HAP-1 (cell line): ENCODE measurements at regions not wholly inside any gene's neighbourhood (a gene's known extent, or its start where the extent isn't known, plus 50 kb on each side); places are given as distances from the start of the nearest gene placed in this dataset.
A peak's percentile ranks its signal among the peaks of the same experiment; 100 is the strongest.
"Not testable (repeated sequence)": the region's sequence is repeated elsewhere in the genome, so short reads cannot be mapped to it uniquely, and the experiment has no call there.

Experiments used
- DNase-seq, 2 experiments: peaks; one replicate each; pipeline ENCODE4 v3.0.0-alpha.2; 2016 to 2020; ENCODE audit warnings: low spot score in 2 of 2
- H3K27me3 ChIP-seq: fragments of 250-450 bp; sonication (Bioruptor Pico); 2 replicates; pipeline ENCODE4 v1.5.1; 2020; ENCODE audit warnings: low read depth, mild to moderate bottlenecking, moderate library complexity
- H3K36me3 ChIP-seq: fragments of 250-450 bp; sonication (Bioruptor Pico); replicated peaks from 2 replicates; pipeline ENCODE4 v1.5.1; 2020; ENCODE audit warnings: mild to moderate bottlenecking
- H3K4me1 ChIP-seq: fragments of 250-450 bp; sonication (Bioruptor Pico); 2 replicates; pipeline ENCODE4 v1.5.1; 2020; ENCODE audit warnings: mild to moderate bottlenecking
- H3K4me3 ChIP-seq: fragments of 250-450 bp; sonication (Bioruptor Pico); 2 replicates; pipeline ENCODE4 v1.5.1; 2020; ENCODE audit warnings: mild to moderate bottlenecking, moderate library complexity
- H3K9me3 ChIP-seq: fragments of 250-450 bp; sonication (Bioruptor Pico); 2 replicates; pipeline ENCODE4 v1.5.1; 2020; ENCODE audit warnings: mild to moderate bottlenecking, moderate library complexity
- in situ Hi-C: fragments of 300-500 bp; cut with MboI; formaldehyde crosslinking; loops from 3 replicates; pipeline ENCODE4 v1.14.3; 2020; ENCODE audit warnings: low sequenced_read_pairs, inconsistent platforms, mixed read lengths

- Histone ChIP-seq H3K4me3 (no peak overlapping the region), H3K36me3 (no peaks in the 10 kb centered on the region), H3K9me3 (no peaks in the 10 kb centered on the region), H3K27me3 (no peaks in the 10 kb centered on the region), H3K4me1 (peaks cover 8% of the 10 kb centered on the region; the same call in 1 of the 2 replicates)
- in situ Hi-C loops: loop anchor here (25.0 kb wide), 1 partner anchor 736 kb away; no protein-coding TSS in a partner anchor
- DNase-seq: peak in 1 of 2 experiments; percentile 14
These were observed 228.6 kb upstream of the TACR3 start for GRCh38 chr4:103948244-103949018.

DNA sequence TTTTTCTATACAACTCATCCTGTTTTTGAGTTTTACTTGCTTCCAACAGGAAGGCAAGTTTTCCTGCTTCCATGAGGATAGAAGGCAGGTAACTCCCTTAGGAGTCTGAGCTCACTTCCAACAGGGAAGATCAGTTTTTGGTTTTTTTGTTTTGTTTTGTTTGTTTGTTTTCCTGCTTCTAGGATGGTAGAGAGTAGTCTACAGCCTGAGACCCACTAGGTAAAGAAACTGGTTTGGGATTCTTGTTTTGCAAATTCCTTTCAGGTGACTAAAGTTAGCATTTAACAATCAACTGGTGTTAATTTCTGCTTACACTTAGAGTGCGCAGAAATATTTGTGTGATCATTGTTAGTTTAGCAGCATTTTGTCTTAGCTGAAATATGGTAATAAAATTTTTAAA is 227.8 kb upstream of the TACR3 start:
- Histone ChIP-seq H3K4me3 (no peak overlapping the region), H3K4me1 (peaks cover 8% of the 10 kb centered on the region; the same call in 1 of the 2 replicates), H3K9me3 (no peaks in the 10 kb centered on the region), H3K27me3 (no peaks in the 10 kb centered on the region), H3K36me3 (no peaks in the 10 kb centered on the region)
- DNase-seq: no peak
- in situ Hi-C loops: loop anchor here (25.0 kb wide), 1 partner anchor 735 kb away; no protein-coding TSS in a partner anchor

- in situ Hi-C loops: loop anchor here (25.0 kb wide), 1 partner anchor 734 kb away; no protein-coding TSS in a partner anchor
- H3K27me3 ChIP-seq, DNase-seq, H3K4me3 ChIP-seq, H3K9me3 ChIP-seq, H3K4me1 ChIP-seq, H3K36me3 ChIP-seq: not testable (repeated sequence)
These were observed 227.0 kb upstream of the TACR3 start for GRCh38 chr4:103946621-103947268.

GRCh38 chr4:103938488-103938887 is 218.7 kb upstream of the TACR3 start:
- Histone ChIP-seq H3K27me3 (no peaks in the 10 kb centered on the region), H3K36me3 (no peaks in the 10 kb centered on the region), H3K4me3 (no peak overlapping the region), H3K9me3 (no peaks in the 10 kb centered on the region), H3K4me1 (no peaks in the 10 kb centered on the region)
- no peak for DNase-seq
- in situ Hi-C loops: loop anchor here (25.0 kb wide), 1 partner anchor 726 kb away; no protein-coding TSS in a partner anchor

DNA sequence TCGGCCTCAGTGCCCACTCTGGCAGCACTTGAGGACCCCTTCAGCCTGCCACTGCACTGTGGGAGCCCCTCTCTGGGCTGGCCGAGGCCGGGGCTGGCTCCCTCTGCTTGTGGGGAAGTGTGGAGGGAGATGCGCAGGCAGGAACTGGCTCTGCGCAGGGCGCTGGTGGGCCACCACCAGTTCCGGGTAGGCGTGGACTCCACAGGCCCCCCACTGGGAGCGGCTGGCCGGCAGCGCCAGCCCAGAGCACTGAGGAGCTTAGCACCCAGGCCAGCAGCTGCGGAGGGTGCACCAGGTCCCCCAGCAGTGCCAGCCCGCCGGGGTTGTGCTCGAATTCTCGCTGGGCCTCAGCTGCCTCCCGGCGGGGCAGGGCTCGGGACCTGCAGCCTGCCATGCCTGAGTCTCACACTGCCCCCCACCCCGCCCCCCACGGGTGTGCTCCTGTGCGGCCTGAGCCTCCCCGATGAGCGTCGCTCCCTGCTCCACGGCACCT is 216.9 kb upstream of the TACR3 start:
- no peaks in the 10 kb centered on the region for H3K27me3 ChIP-seq
- no peaks in the 10 kb centered on the region for H3K36me3 ChIP-seq
- H3K4me1 ChIP-seq: no peaks in the 10 kb centered on the region
- H3K9me3 ChIP-seq: no peaks in the 10 kb centered on the region
- H3K4me3 ChIP-seq: no peak overlapping the region
- DNase-seq: no peak
- in situ Hi-C loops: loop anchor here (25.0 kb wide), 1 partner anchor 724 kb away; no protein-coding TSS in a partner anchor

DNA sequence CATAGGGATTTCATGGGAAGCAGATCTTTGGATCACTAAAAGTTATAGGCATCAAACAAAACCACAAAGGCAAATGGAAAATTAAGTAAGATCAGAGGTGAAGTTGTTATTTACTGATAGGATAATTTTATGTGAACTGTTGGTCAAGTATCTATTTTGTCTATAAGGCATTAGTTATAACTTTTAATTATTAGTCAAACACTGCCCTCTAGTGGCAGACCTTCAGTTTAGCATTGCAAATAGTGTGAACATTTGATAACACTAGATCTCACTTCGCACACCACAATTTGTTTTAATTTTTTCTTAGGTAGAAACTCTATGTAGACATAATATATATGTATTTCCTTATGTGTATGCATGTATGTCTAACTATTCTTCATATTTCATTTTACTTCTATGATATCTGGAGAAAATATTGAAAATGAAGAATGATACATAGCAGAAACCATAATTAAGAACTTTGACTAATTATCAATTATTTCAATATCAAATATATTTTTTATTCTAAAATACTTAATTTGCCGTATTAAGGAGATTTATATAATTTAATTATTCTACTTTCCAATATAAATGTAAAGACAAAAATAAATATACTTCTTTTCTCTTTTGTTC is 214.5 kb upstream of the TACR3 start:
- Histone ChIP-seq H3K27me3 (no peaks in the 10 kb centered on the region), H3K4me3 (no peak overlapping the region), H3K9me3 (no peaks in the 10 kb centered on the region), H3K36me3 (no peaks in the 10 kb centered on the region), H3K4me1 (no peaks in the 10 kb centered on the region)
- in situ Hi-C loops: loop anchor here (25.0 kb wide), 1 partner anchor 722 kb away; no protein-coding TSS in a partner anchor
- DNase-seq: peak; percentile 47 to 50

- Histone ChIP-seq H3K4me1 (no peaks in the 10 kb centered on the region), H3K27me3 (peaks cover 4% of the 10 kb centered on the region; the same call in 1 of the 2 replicates), H3K9me3 (no peaks in the 10 kb centered on the region), H3K4me3 (no peak overlapping the region), H3K36me3 (no peaks in the 10 kb centered on the region)
- in situ Hi-C loops: loop anchor here (25.0 kb wide), 1 partner anchor 716 kb away; no protein-coding TSS in a partner anchor
- DNase-seq: no peak
These were observed 208.6 kb upstream of the TACR3 start for GRCh38 chr4:103928370-103928769.

DNA sequence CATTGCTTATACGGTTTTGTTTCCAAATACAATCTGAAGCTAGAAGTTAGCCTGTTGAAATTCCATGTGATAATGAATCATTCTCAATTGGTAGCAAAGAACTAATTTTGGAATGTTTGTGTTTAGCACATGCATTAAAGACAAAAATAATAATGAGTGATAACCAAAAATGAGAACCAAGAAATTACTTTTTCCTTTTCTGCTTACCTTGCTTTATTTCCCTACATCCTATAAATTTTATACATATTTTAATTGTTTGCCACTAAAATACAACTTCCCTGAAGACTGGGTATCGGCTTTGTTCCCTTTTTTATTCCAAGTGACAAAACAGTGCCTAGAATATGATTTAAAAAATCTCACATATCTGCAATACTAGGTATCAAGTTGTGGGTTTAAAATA is 203.8 kb upstream of the TACR3 start:
- peaks cover 4% of the 10 kb centered on the region; the same call in 1 of the 2 replicates for H3K27me3 ChIP-seq
- H3K4me1 ChIP-seq: no peaks in the 10 kb centered on the region
- no peak for DNase-seq
- no peaks in the 10 kb centered on the region for H3K36me3 ChIP-seq
- no peak overlapping the region for H3K4me3 ChIP-seq
- H3K9me3 ChIP-seq: no peaks in the 10 kb centered on the region
- in situ Hi-C loops: no loop called here

DNA sequence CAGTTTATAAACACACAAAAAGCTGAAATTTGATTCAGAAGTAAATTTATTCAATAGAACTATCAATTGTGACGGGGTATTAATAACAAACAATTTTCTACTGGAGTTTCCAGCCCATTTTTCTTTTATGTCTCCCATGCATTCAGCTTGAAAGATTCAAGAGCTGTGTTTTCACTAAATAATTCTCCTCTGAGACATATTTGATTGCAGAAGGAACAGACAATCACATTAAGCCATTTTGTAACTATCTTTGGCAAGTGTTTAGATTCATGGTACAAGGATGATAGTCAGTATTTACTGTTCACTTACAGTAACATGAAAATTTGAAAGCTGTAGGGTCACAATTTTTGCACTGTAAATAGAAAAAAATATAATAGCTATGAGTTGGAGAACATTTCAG is 198.4 kb upstream of the TACR3 start:
- H3K27me3 ChIP-seq: no peaks in the 10 kb centered on the region
- no peaks in the 10 kb centered on the region for H3K4me1 ChIP-seq
- no peak for DNase-seq
- no peaks in the 10 kb centered on the region for H3K36me3 ChIP-seq
- H3K4me3 ChIP-seq: no peak overlapping the region
- in situ Hi-C loops: no loop called here
- no peaks in the 10 kb centered on the region for H3K9me3 ChIP-seq

DNA sequence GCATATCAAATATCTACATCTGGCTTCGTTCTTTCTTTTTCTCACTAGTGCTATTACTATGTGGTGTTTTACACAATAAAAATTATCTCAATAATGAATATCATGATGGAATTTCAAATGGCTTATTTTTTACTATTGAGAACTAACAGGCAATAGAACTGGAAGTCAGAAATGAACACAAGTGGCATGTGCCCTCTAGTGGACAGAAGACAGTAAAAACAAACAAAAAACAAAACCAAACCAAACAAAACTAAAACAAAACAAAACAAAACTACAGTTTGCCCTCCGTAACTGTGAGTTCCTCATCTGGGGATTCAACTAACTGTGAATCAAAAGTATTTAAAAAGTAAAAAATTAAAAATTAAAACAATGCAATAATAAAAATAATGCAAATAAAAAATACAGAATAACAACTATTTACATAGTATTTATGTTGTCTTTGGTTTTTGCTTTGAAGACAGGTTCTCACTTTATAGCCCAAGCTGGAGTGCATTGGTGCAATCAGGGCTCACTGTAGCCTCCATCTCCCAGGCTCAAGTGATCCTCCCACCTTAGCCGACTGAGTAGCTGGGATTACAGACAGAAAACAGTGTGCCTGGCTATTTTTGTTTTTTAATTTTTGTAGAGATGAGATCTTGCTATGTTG is 195.6 kb upstream of the TACR3 start:
- peak in 1 of 2 experiments; percentile 11 for DNase-seq
- Histone ChIP-seq H3K27me3 (no peaks in the 10 kb centered on the region), H3K9me3 (no peaks in the 10 kb centered on the region), H3K4me1 (no peaks in the 10 kb centered on the region), H3K36me3 (no peaks in the 10 kb centered on the region), H3K4me3 (no peak overlapping the region)
- in situ Hi-C loops: no loop called here

DNA sequence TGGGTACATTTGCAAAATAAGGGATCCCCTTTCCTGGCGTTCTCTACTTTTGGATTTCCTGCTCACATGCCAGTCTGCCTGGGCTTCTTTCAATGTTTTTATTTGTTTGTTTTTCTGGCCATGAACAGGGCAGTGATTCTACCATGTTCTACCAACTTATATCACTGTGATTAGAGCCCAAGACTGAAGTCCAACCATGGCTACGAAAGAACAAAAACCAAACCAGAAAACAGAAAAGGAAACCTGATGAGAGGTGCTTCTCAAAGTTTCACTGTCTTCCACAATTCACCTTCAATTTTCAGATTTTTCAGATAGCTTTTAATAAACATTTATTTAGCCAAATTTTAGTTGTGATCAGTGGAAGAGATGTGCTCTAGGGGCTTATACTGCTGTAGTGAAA is 187.6 kb upstream of the TACR3 start:
- Histone ChIP-seq H3K27me3 (no peaks in the 10 kb centered on the region), H3K9me3 (no peaks in the 10 kb centered on the region), H3K36me3 (no peaks in the 10 kb centered on the region), H3K4me1 (no peaks in the 10 kb centered on the region), H3K4me3 (no peak overlapping the region)
- no peak for DNase-seq
- in situ Hi-C loops: no loop called here

GRCh38 chr4:103904123-103904522 is 184.3 kb upstream of the TACR3 start:
- in situ Hi-C loops: no loop called here
- H3K27me3 ChIP-seq: no peaks in the 10 kb centered on the region
- DNase-seq: no peak
- H3K4me1 ChIP-seq: no peaks in the 10 kb centered on the region
- no peak overlapping the region for H3K4me3 ChIP-seq
- no peaks in the 10 kb centered on the region for H3K9me3 ChIP-seq
- no peaks in the 10 kb centered on the region for H3K36me3 ChIP-seq

DNA sequence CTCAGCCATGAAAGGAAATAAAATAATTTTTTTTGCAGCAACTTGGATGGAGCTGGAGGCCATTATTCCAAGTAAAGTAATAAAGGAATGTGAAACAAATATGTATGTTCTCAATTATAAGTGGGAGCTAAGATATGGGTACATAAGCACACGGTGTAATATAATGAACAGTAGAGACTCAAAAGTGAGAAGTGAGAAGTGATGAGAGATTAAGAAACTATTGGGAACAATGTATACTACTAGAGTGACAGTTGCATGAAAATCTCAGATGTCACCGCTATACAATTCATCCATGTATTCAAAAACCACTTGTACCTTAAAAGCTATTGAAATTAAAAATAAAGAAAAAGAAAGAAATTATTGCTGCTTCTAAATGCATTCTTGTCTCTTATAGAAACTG is 182.9 kb upstream of the TACR3 start:
- no peak overlapping the region for H3K4me3 ChIP-seq
- H3K36me3 ChIP-seq: no peaks in the 10 kb centered on the region
- in situ Hi-C loops: no loop called here
- no peaks in the 10 kb centered on the region for H3K9me3 ChIP-seq
- no peaks in the 10 kb centered on the region for H3K27me3 ChIP-seq
- no peak for DNase-seq
- no peaks in the 10 kb centered on the region for H3K4me1 ChIP-seq
